Inferior parietal cortex (tissue), 1 donor: ENCODE measurements at regions not wholly inside any gene's neighbourhood (a gene's known extent, or its start where the extent isn't known, plus 50 kb on each side); places are given as distances from the start of the nearest gene placed in this dataset.

ENCODE experiments used
- DNase-seq: peaks from one replicate; pipeline ENCODE4 v3.0.0-alpha.2; 2016; ENCODE audit errors: extremely low spot score

GRCh38 chr9:135220601-135221575, 133.4 kb downstream of the OLFM1 start:
- no peak for DNase-seq

- no peak for DNase-seq
Measured at GRCh38 chr9:135221576-135221950, 134.1 kb downstream of the OLFM1 start.

GRCh38 chr9:135221951-135222631, 134.6 kb downstream of the OLFM1 start:
- no peak for DNase-seq

GRCh38 chr9:135222881-135223760, 135.7 kb downstream of the OLFM1 start:
- DNase-seq: no peak

- DNase-seq: no peak
Measured at GRCh38 chr9:135223831-135224230, 136.4 kb downstream of the OLFM1 start.

- no peak for DNase-seq
Measured at GRCh38 chr9:135224286-135224877, 136.9 kb downstream of the OLFM1 start.

GRCh38 chr9:135224921-135225541, 137.6 kb downstream of the OLFM1 start:
- no peak for DNase-seq

- DNase-seq: no peak
Measured at GRCh38 chr9:135225619-135226228, 138.3 kb downstream of the OLFM1 start.

GRCh38 chr9:135226369-135227050, 139.0 kb downstream of the OLFM1 start:
- DNase-seq: no peak

- DNase-seq: no peak
Measured at GRCh38 chr9:135227641-135228251, 140.3 kb downstream of the OLFM1 start.

GRCh38 chr9:135228345-135228982, 141.0 kb downstream of the OLFM1 start:
- DNase-seq: no peak

GRCh38 chr9:135228983-135229625, 141.6 kb downstream of the OLFM1 start:
- no peak for DNase-seq

- no peak for DNase-seq
Measured at GRCh38 chr9:135229701-135230385, 142.4 kb downstream of the OLFM1 start.

- DNase-seq: no peak
Measured at GRCh38 chr9:135230386-135230765, 142.9 kb downstream of the OLFM1 start.

GRCh38 chr9:135230817-135231520, 143.5 kb downstream of the OLFM1 start:
- no peak for DNase-seq

- DNase-seq: no peak
Measured at GRCh38 chr9:135239100-135239768, 151.8 kb downstream of the OLFM1 start.

GRCh38 chr9:135239769-135240141, 152.3 kb downstream of the OLFM1 start:
- DNase-seq: no peak
